HEK293 (cell line): ENCODE measurements at regions not wholly inside any gene's neighbourhood (a gene's known extent, or its start where the extent isn't known, plus 50 kb on each side); places are given as distances from the start of the nearest gene placed in this dataset.

ENCODE experiments used
- ATF2 ChIP-seq: fragments of 450-650 bp; formaldehyde crosslinking; IDR thresholded peaks from 2 replicates; pipeline ENCODE4 v1.5.1; 2016; ENCODE audit warnings: missing biosample characterization, missing genetic modification characterization, low read depth
- CTCF ChIP-seq: fragments of 450-650 bp; formaldehyde crosslinking; IDR thresholded peaks from 2 replicates; pipeline ENCODE4 v1.5.1; 2016; ENCODE audit warnings: missing biosample characterization, missing genetic modification characterization
- ZNF138 ChIP-seq: fragments of 450-650 bp; formaldehyde crosslinking; IDR thresholded peaks from 2 replicates; pipeline ENCODE4 v1.5.1; 2016; ENCODE audit warnings: missing biosample characterization, missing genetic modification characterization, borderline replicate concordance
- ZNF747 ChIP-seq: fragments of 450-650 bp; formaldehyde crosslinking; IDR thresholded peaks from 2 replicates; pipeline ENCODE4 v1.5.1; 2016; ENCODE audit warnings: missing biosample characterization, missing genetic modification characterization

DNA sequence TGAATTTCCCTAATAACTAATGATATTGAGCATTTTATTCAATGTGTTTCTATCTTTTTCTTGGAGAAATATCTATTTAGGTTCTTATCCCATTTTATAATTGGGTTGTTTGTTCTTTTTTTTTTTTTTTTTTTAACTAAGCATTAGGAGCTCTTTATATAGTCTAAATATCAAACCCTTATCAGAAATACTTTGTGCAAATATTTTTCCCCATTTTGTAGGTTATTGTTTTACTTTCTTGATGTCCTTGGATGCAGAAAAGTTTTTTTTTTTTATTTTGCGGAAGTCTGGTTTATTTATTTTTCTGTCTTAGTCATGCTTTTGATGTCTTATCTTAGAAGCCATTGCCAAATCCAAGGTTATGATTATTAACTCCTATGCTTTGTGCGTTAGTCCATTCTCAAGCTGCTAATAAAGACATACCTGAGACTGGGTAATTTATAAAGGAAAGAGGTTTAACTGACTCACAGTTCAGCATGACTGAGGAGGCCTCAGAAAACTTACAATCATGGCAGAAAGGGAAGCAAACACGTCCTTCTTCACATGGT lies 434.3 kb upstream of the TBX3 start:
- TF ChIP-seq CTCF (no peak), ATF2 (no peak), ZNF747 (tag by site-specific recombination) (no peak), ZNF138 (tag by site-specific recombination) (no peak)
